SIG-M5 treated with dmso at 0.1 percent for 504 hours (cell line): ENCODE measurements at regions not wholly inside any gene's neighbourhood (a gene's known extent, or its start where the extent isn't known, plus 50 kb on each side); places are given as distances from the start of the nearest gene placed in this dataset.

ENCODE experiments used
- DNase-seq: peaks from one replicate; lab custom pipeline; 2025; ENCODE audit not compliant: unreplicated experiment; lab: John Stamatoyannopoulos, UW

DNA sequence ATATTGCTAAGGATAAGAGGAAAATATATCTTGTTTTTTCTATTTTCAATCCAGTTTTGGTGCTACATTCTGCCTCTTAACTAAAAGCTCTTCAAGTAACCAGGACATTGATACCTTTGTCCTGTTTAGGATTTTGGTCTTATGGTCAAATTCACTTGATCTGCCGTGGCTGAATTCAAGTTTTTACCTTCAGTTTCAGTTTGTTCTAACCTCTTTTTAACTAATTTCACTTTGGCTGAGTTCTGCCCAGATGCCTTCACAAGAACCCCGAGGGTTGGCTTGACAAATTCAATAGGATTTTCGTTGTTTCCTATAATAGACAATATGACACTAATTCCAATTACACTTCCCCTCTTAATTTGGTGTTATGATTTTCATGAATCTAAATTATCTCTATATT, 84.5 kb upstream of the C1orf21 start:
- DNase-seq = no peak

DNA sequence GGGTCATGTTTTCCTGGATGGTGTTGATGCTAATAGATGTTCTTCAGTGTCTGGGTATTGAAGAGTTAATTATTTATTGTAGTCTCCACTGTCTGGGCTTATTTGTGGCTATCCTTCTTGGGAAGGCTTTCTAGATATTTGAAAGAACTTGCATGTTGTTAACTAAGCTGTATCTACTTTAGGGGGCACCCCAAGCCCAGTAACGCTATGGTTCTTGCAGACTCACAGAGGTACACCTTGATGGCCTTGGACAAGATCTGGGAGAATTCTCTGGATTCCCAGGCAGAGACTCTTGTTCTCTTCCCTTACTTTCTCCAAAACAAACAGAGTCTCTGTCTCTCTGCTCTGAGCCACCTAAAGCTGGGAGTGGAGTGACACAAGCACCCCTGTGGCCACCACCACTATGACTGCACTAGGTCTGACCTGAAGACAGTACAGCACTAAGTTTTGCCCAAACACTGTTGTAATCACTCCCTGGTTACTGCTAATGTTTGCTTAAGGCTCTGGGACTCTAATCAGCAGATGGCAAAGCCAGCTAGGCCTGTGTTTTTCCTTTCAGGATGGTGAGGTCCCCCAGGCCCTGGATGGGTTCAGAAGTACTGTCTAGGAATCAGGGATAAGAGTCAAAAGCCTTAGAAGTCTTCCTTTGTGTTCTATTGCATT, 76.5 kb upstream of the C1orf21 start:
- DNase-seq = no peak

DNA sequence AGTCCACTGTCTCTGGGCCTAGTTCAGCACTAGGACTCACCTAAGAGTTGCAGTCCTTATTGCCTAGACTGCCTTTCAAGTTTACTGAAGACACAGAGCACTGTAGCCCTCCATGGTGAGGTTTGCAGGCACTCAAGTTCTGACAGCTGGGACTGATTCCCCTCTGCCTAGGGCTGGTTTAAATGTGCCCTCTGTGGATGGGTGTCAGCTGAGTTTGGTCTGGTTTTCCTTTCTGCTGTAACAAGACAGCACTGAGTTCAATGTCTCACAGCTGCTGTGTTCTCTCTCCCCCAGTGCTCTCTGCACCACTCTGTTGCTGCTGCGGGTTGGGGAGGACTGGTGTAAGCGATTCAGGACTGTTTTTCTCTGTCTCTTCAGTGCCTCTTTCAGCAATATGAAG, 75.2 kb upstream of the C1orf21 start:
- DNase-seq = no peak

DNA sequence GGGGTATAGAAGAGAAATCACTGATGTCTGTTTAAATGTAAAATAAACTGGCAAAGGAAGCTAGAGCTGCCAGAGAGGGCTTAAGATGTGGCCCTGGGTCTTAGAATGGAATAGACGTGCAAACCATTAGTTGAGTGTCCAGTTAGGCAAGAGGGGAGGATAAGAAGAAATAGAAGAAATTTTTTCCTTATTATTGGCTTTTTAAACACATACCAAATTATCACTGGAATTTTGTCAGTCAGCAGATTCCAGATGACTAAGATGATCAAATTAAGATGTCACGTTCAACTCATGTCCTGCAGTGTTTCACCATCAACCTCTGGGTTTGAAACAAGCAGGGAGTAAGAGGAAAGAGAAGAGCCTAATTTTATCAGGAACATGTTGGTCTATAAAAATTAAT, 71.6 kb upstream of the C1orf21 start:
- no peak for DNase-seq

DNA sequence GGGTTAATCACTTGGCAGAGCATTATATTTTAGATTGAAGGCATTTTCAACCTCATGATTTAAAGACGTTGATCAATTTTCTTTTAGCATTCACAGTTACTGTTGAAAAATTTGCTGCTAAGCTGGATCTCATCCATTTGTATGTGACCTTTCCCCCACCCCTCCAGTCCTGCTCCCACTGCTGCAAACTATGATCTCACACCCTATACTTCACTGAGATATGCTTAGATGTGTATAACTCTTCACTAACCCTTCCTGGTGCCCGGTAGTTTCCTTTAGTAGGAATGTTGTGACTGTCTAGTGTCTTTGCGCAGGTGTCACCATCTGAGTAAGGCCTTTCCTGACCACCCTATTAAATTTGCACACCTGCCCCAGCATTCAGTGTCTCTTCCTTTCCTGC, 67.0 kb upstream of the C1orf21 start:
- no peak for DNase-seq

DNA sequence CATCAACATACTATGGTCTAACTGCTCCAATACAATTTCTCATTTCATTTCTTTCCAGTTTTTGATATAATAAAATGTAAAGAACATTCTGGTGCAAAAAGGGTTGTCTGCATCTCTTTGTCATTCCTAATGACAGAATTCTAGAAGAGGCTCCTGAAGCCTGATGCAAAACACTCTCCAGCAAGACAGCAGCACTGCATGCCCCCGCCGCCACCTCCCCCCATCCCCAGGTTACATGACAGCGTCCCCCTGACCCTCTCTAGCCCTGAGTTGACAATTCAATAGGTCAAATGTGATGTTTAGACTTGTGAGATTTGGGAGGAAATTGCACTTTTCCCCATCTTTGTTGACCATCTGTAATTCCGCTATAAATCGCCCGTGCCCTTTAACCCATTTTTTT, 64.6 kb upstream of the C1orf21 start:
- DNase-seq = no peak

DNA sequence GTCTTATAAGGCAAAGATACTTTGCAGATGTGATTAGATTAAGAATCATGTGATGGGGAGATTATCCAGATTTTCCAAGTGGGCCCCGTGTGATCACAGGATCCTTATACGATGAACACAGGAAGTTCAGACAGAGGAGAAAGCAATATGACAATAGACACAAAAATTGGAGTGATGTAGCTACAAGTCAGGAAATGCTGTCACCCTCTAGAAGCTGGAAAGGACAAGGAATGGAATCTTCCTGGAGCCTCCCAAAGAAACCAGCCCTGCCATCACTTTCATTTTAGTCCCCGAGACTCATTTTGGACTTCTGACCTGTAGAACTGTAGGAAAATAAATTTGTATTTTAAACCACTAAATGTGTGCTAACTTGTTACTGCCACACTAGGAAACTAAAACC, 61.9 kb upstream of the C1orf21 start:
- no peak for DNase-seq

DNA sequence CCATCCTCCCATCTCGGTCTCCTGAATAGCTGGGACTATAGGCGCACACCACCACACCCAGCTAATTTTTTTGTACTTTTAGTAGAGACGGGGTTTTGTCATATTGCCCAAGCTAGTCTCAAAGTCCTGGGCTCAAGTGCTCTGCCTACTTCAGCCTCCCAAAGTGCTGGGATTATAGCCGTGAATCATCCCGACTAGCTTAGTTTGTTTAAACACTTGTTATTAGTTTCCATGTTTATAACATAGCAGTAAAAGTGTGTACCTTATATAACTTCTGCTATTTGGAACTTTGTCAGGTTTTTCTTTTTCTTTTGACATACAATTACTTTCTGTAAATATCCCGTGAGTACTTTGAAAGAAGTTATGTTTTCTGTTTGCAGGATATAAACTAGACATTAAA, 60.6 kb upstream of the C1orf21 start:
- DNase-seq = no peak

DNA sequence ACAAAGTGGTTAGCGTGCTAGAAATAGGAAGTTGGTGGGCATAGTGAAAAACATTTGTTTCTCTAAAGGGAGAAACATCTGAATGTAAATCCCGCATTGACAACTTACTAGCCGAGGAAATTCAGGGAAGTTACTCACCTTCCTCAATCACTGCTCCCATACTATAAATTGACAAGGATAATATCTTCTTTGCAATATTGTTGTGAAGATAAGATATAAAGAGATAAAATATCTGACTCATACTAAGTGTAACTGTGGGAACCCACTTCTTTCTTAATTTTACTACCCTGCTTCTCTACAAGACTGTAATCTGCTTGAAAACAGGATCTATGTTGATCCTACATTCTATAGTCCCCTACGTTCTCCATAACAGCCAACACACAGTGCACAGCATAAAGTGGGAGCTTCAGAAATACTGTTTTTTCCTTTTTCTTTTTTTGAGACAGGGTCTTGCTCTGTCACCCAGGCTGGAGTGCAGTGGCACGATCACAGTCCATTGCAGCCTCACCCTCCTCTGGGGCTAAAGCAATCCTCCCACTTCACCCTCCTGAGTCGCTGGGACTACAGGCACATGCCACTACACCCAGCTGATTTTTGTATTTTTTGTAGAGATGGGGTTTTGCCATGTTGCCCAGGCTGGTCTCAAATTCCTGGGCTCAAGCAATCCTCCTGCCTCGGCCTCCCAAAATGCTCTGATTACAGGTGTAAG, 57.4 kb upstream of the C1orf21 start:
- DNase-seq = no peak

DNA sequence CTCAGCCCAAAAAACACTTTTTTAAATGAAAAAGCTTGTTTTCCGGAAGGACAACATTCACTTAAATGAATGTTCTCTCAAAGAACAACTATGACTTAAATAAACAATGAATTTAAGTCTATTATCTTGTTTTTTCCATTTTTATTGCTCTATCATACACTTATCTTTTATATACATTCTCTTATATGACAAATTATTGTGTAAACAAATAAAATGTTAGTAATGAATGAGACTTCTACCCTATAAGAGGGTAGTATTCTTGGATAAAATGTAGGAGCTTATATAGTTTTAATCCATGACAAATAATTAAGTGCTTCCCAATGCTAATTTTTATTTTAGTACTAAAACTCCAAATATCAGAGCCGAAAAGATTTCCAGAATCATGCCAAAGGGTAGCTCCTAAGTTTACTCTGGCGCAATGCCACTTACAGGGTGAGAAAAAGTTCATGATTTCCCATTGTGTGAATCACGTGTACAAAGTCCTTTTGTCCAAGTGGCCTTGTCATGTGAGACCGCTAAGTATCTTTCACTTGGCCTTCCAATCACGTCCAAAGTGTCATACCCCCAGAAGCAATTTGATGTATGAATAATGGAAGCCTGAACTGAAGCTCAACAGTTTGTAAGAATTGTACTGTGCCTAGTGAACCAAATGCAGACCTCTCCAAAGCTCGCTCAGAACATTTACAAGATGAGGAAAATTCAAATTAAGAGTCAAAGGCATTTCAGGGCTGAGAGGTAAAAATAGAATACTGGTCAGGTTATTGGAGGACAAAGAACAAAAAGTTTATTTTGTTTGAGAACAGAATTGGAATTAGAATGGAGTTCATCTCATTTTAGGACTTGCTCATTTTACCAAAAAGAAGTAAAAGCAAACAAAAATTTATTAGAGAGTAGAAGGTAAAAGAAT, 56.6 kb upstream of the C1orf21 start:
- DNase-seq = no peak

DNA sequence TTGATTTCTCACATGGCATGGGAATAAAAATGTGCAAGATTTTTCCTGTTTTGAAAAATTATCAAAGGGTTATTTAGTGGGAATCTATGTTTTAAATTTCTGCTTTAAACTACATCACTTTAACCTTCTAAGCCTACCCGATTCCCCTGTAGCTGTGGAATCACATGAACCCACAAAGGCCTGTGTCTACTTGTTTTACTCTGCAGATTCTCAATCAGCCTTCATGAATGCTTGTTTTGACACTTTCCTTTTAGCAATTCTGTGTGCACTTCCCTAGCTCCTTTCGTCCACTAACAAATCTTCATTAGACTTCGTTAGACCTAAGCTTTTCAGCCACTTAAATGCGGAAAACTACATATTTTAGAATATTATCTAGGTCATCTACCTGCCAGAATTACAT, 56.0 kb upstream of the C1orf21 start:
- no peak for DNase-seq
